PC-9 (cell line): ENCODE measurements at regions not wholly inside any gene's neighbourhood (a gene's known extent, or its start where the extent isn't known, plus 50 kb on each side); places are given as distances from the start of the nearest gene placed in this dataset.

Experiments
- CTCF ChIP-seq: fragments of 200-600 bp; sonication (generic); conservative IDR thresholded peaks from 2 replicates; pipeline ENCODE4 v1.6.1; 2017; ENCODE audit warnings: mixed run types, antibody characterized with exemption, mild to moderate bottlenecking, moderate library complexity
- EZH2 ChIP-seq: fragments of 200-600 bp; sonication (generic); IDR thresholded peaks from 2 replicates; pipeline ENCODE4 v1.8.0; 2017; ENCODE audit warnings: antibody characterized with exemption, low read depth

DNA sequence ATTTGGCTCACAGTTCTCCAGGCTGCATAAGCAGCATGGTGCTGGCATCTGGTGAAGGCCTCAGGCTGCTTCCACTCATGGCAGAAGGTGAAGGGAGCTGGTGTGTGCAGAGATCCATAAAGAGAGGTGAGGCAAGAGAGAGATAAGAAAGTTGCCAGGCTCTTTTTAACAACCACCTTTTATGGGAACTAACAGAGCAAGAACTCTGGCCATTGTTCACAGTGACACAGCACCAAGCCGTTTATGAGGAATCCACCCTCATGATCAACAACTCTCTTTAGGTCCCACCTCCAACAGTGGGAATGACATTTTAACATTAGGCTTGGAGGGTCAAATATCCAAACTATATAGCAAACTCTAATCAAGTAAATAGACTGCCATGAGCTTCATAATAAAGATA, 557.2 kb upstream of the SUCLG2 start:
- TF ChIP-seq CTCF (no peak), EZH2 (no peak)
